OCI-LY3 (cell line): ENCODE measurements at regions not wholly inside any gene's neighbourhood (a gene's known extent, or its start where the extent isn't known, plus 50 kb on each side); places are given as distances from the start of the nearest gene placed in this dataset.

Experiments used
- H2AFZ ChIP-seq: fragments of 200-600, 300-600 bp; shearing (Covaris generic); 2 replicates; pipeline ENCODE4 v1.6.0; 2014; ENCODE audit warnings: antibody characterized with exemption, low read depth, low read length
- H3K27ac ChIP-seq: fragments of 200-600, 300-600 bp; sonication (generic); 2 replicates; pipeline ENCODE4 v1.5.1; 2014; ENCODE audit warnings: mild to moderate bottlenecking, low read length, moderate library complexity, mixed read lengths
- H3K27me3 ChIP-seq: fragments of 200-600, 300-600 bp; sonication (generic); 2 replicates; pipeline ENCODE4 v1.6.1; 2014; ENCODE audit warnings: low read depth, low read length, mixed read lengths
- H3K36me3 ChIP-seq: fragments of 200-600, 300-600 bp; sonication (generic); replicated peaks from 2 replicates; pipeline ENCODE3; 2014; ENCODE audit warnings: low read depth, low read length, mixed read lengths
- H3K4me1 ChIP-seq: fragments of 300-600, 200-600 bp; sonication (generic); 2 replicates; pipeline ENCODE4 v1.6.1; 2014; ENCODE audit warnings: low read length, mixed read lengths
- H3K4me2 ChIP-seq: fragments of 200-600, 300-600 bp; sonication (generic); 2 replicates; pipeline ENCODE4 v1.6.1; 2014; ENCODE audit warnings: low read length, mixed read lengths
- H3K4me3 ChIP-seq: fragments of 300-600, 200-600 bp; sonication (generic); 2 replicates; pipeline ENCODE4 v1.5.1; 2014; ENCODE audit warnings: antibody characterized with exemption, mild to moderate bottlenecking, low read length, moderate library complexity
- H3K79me2 ChIP-seq: fragments of 300-600, 200-600 bp; shearing (Covaris generic); 2 replicates; pipeline ENCODE4 v1.6.1; 2014; ENCODE audit warnings: mild to moderate bottlenecking, low read length, mixed read lengths
- H3K9ac ChIP-seq: fragments of 300-600, 200-600 bp; shearing (Covaris generic); 2 replicates; pipeline ENCODE4 v1.6.0; 2014; ENCODE audit warnings: mild to moderate bottlenecking, low read length, moderate library complexity
- H3K9me3 ChIP-seq: fragments of 200-600, 300-600 bp; shearing (Covaris generic); 2 replicates; pipeline ENCODE4 v1.6.1; 2014; ENCODE audit warnings: low read length, mixed read lengths; ENCODE audit not compliant: insufficient read depth
- H4K20me1 ChIP-seq: fragments of 200-600, 300-600 bp; sonication (generic); 2 replicates; pipeline ENCODE4 v1.6.1; 2016; ENCODE audit warnings: low read length, mixed read lengths; ENCODE audit not compliant: insufficient read depth
- EZH2phosphoT487 ChIP-seq: fragments of 200-600 bp; shearing (Covaris generic); IDR thresholded peaks from 2 replicates; pipeline ENCODE4 v1.6.1; 2018; ENCODE audit warnings: antibody characterized with exemption, mixed run types, low read depth
- TF ChIP-seq, protein P1 (sequence below): fragments of 200-600, 300-600 bp; sonication (generic); IDR thresholded peaks from 2 replicates; pipeline ENCODE4 v1.5.1; 2014; ENCODE audit warnings: antibody characterized with exemption, low read length, low read depth

GRCh38 chr5:84718377-84718776 lies 333.7 kb upstream of the EDIL3 start:
- no peak overlapping the region for H2AFZ ChIP-seq
- no peak overlapping the region for H3K27ac ChIP-seq
- H3K9ac ChIP-seq: no peak overlapping the region
- H3K4me2 ChIP-seq: peak overlapping the region; percentile 21; the same call in 1 of the 2 replicates
- H3K4me1 ChIP-seq: peaks cover 10% of the 10 kb centered on the region
- H4K20me1 ChIP-seq: no peaks in the 10 kb centered on the region
- TF ChIP-seq, protein P1, sequence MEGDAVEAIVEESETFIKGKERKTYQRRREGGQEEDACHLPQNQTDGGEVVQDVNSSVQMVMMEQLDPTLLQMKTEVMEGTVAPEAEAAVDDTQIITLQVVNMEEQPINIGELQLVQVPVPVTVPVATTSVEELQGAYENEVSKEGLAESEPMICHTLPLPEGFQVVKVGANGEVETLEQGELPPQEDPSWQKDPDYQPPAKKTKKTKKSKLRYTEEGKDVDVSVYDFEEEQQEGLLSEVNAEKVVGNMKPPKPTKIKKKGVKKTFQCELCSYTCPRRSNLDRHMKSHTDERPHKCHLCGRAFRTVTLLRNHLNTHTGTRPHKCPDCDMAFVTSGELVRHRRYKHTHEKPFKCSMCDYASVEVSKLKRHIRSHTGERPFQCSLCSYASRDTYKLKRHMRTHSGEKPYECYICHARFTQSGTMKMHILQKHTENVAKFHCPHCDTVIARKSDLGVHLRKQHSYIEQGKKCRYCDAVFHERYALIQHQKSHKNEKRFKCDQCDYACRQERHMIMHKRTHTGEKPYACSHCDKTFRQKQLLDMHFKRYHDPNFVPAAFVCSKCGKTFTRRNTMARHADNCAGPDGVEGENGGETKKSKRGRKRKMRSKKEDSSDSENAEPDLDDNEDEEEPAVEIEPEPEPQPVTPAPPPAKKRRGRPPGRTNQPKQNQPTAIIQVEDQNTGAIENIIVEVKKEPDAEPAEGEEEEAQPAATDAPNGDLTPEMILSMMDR: no peak
- TF ChIP-seq EZH2phosphoT487: no peak
- H3K9me3 ChIP-seq: no peaks in the 10 kb centered on the region
- no peak overlapping the region for H3K4me3 ChIP-seq
- H3K79me2 ChIP-seq: no peaks in the 10 kb centered on the region
- H3K36me3 ChIP-seq: no peaks in the 10 kb centered on the region
- H3K27me3 ChIP-seq: no peaks in the 10 kb centered on the region

DNA sequence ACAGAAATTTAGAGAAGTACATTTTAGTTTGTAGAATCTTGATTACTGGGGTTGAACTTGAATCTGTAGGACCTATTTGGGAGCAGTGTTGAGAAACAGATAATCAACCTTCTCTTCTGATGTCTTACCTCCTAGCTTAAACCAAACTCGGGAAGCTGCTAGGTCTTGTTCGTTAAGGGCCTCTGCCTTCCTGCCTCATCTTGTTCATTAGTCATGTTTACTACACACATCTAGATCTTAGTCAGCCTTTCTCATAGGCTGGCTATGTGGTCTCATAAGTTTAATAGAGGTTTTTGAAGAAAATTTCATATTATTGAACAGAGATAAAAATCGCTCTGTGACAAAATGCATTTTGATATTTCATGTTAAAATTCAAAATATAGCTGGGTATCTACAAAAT lies 331.0 kb upstream of the EDIL3 start:
- H3K27me3 ChIP-seq: no peaks in the 10 kb centered on the region
- H3K9ac ChIP-seq: no peak overlapping the region

DNA sequence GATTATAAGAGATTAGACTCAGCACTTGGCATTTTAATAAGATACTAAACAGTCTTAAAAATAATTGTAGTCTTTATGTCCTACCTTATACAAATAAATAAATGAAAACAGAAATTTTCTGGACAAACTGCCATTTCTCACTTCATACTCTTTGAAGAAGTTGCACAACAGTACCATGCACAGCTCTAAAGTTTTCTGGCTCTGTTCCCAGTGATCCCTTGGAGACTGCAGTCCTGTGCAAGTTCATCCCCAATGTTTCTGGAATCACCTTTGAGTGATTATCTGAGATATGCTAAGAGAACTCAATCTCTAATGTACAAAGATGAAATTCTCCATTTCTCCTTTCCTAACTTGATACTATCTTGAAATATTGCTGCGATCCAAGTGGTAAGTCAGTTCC lies 330.4 kb upstream of the EDIL3 start:
- Histone ChIP-seq H4K20me1 (no peaks in the 10 kb centered on the region), H3K27ac (no peak overlapping the region), H3K36me3 (no peaks in the 10 kb centered on the region), H3K27me3 (no peaks in the 10 kb centered on the region), H3K4me1 (peaks cover 10% of the 10 kb centered on the region), H2AFZ (no peak overlapping the region), H3K79me2 (no peaks in the 10 kb centered on the region), H3K9me3 (no peaks in the 10 kb centered on the region), H3K4me3 (no peak overlapping the region), H3K4me2 (no peak overlapping the region), H3K9ac (no peak overlapping the region)
- TF ChIP-seq EZH2phosphoT487: no peak
- TF ChIP-seq, protein P1: no peak

More for the DNA sequence above, 331.0 kb upstream of the EDIL3 start:
- H3K36me3 ChIP-seq: no peaks in the 10 kb centered on the region
- H4K20me1 ChIP-seq: no peaks in the 10 kb centered on the region
- no peak overlapping the region for H3K27ac ChIP-seq
- no peak overlapping the region for H3K4me2 ChIP-seq
- H3K9me3 ChIP-seq: no peaks in the 10 kb centered on the region
- TF ChIP-seq EZH2phosphoT487: no peak
- TF ChIP-seq, protein P1: no peak
- no peaks in the 10 kb centered on the region for H3K79me2 ChIP-seq
- no peak overlapping the region for H2AFZ ChIP-seq
- peaks cover 10% of the 10 kb centered on the region for H3K4me1 ChIP-seq
- no peak overlapping the region for H3K4me3 ChIP-seq

GRCh38 chr5:84709075-84709474 lies 324.4 kb upstream of the EDIL3 start:
- no peak overlapping the region for H3K9ac ChIP-seq
- no peak overlapping the region for H2AFZ ChIP-seq
- no peaks in the 10 kb centered on the region for H3K79me2 ChIP-seq
- no peaks in the 10 kb centered on the region for H3K9me3 ChIP-seq
- H3K4me2 ChIP-seq: no peak overlapping the region
- no peaks in the 10 kb centered on the region for H4K20me1 ChIP-seq
- no peaks in the 10 kb centered on the region for H3K4me1 ChIP-seq
- H3K36me3 ChIP-seq: no peaks in the 10 kb centered on the region
- H3K27me3 ChIP-seq: no peaks in the 10 kb centered on the region
- no peak overlapping the region for H3K4me3 ChIP-seq
- no peak overlapping the region for H3K27ac ChIP-seq
- no peak for TF ChIP-seq EZH2phosphoT487
- TF ChIP-seq, protein P1: no peak
